Left ventricle myocardium inferior (tissue), 1 donor: ENCODE measurements at regions not wholly inside any gene's neighbourhood (a gene's known extent, or its start where the extent isn't known, plus 50 kb on each side); places are given as distances from the start of the nearest gene placed in this dataset.

ENCODE experiments used
- DNase-seq: peaks from one replicate; pipeline ENCODE4 v3.0.0-alpha.2; 2020
- H3K27ac ChIP-seq: fragments of 200-600 bp; replicated peaks from 2 replicates; pipeline ENCODE4 v1.8.0; 2021
- H3K27me3 ChIP-seq: fragments of 200-600 bp; 2 replicates; pipeline ENCODE4 v1.8.0; 2021; ENCODE audit warnings: low read depth
- H3K36me3 ChIP-seq: fragments of 200-600 bp; 2 replicates; pipeline ENCODE4 v1.8.0; 2021
- H3K4me1 ChIP-seq: fragments of 200-600 bp; 2 replicates; pipeline ENCODE4 v1.8.0; 2021
- H3K4me3 ChIP-seq: fragments of 200-600 bp; 2 replicates; pipeline ENCODE4 v1.8.0; 2021; ENCODE audit warnings: mild to moderate bottlenecking, moderate library complexity
- H3K9me3 ChIP-seq: fragments of 200-600 bp; replicated peaks from 2 replicates; pipeline ENCODE4 v1.8.0; 2021
- CTCF ChIP-seq: fragments of 200-600 bp; IDR thresholded peaks from 2 replicates; pipeline ENCODE4 v1.8.0; 2021; ENCODE audit warnings: antibody characterized with exemption, mild to moderate bottlenecking, borderline replicate concordance
- intact Hi-C: fragments of 100-400 bp; cut with micrococcal nuclease; formaldehyde crosslinking; loops from one replicate; pipeline ENCODE4 v1.11.0; 2022
- donor health status: DM: no; HTN: yes; CAD: no; lungs with severe emphysema.

GRCh38 chr11:70799386-70799785, 401.1 kb downstream of the CTTN start:
- H3K27me3 ChIP-seq, result peaks cover 38% of the 10 kb centered on the region
- H3K4me3 ChIP-seq, result no peak overlapping the region
- H3K27ac ChIP-seq, result no peak overlapping the region
- TF ChIP-seq CTCF, result no peak
- intact Hi-C loops, result no loop called here
- H3K4me1 ChIP-seq, result no peaks in the 10 kb centered on the region
- H3K36me3 ChIP-seq, result no peaks in the 10 kb centered on the region
- DNase-seq, result no peak
- H3K9me3 ChIP-seq, result peaks cover 21% of the 10 kb centered on the region

- Histone ChIP-seq H3K4me1 (no peaks in the 10 kb centered on the region), H3K9me3 (no peaks in the 10 kb centered on the region), H3K4me3 (no peak overlapping the region), H3K27ac (no peak overlapping the region), H3K27me3 (peaks cover 54% of the 10 kb centered on the region), H3K36me3 (no peaks in the 10 kb centered on the region)
- intact Hi-C loops, result no loop called here
- DNase-seq, result no peak
- no peak for TF ChIP-seq CTCF
Observed at GRCh38 chr11:70802185-70802584, 403.9 kb downstream of the CTTN start.

- H3K9me3 ChIP-seq, result no peaks in the 10 kb centered on the region
- H3K4me3 ChIP-seq, result no peak overlapping the region
- TF ChIP-seq CTCF, result no peak
- intact Hi-C loops, result no loop called here
- DNase-seq, result no peak
- no peaks in the 10 kb centered on the region for H3K36me3 ChIP-seq
- H3K27me3 ChIP-seq, result peaks cover 51% of the 10 kb centered on the region
- H3K27ac ChIP-seq, result no peak overlapping the region
- H3K4me1 ChIP-seq, result no peaks in the 10 kb centered on the region
Observed at GRCh38 chr11:70804139-70804837, 406.0 kb downstream of the CTTN start.

GRCh38 chr11:70805243-70805642, 406.9 kb downstream of the CTTN start:
- no peak for DNase-seq
- no peak for TF ChIP-seq CTCF
- Histone ChIP-seq H3K36me3 (no peaks in the 10 kb centered on the region), H3K4me3 (no peak overlapping the region), H3K27me3 (peaks cover 61% of the 10 kb centered on the region), H3K27ac (no peak overlapping the region), H3K9me3 (no peaks in the 10 kb centered on the region), H3K4me1 (no peaks in the 10 kb centered on the region)
- intact Hi-C loops, result no loop called here

- intact Hi-C loops, result no loop called here
- Histone ChIP-seq H3K36me3 (no peaks in the 10 kb centered on the region), H3K27ac (no peak overlapping the region), H3K9me3 (no peaks in the 10 kb centered on the region), H3K4me1 (no peaks in the 10 kb centered on the region), H3K27me3 (peaks cover 68% of the 10 kb centered on the region), H3K4me3 (no peak overlapping the region)
- no peak for DNase-seq
- no peak for TF ChIP-seq CTCF
Observed at GRCh38 chr11:70805971-70806370, 407.6 kb downstream of the CTTN start.
